ENCODE measurements at regions not wholly inside any gene's neighbourhood (a gene's known extent, or its start where the extent isn't known, plus 50 kb on each side); places are given as distances from the start of the nearest gene placed in this dataset.

- TF ChIP-seq POLR2A (IDR thresholded peaks at IDR 0.05), result no peak
- no peak for TF ChIP-seq POLR2AphosphoS5 (IDR thresholded peaks at IDR 0.05; ENCODE audit: insufficient read depth in 1 of 2, low read depth in 1 of 2)
- TF ChIP-seq, protein P1, sequence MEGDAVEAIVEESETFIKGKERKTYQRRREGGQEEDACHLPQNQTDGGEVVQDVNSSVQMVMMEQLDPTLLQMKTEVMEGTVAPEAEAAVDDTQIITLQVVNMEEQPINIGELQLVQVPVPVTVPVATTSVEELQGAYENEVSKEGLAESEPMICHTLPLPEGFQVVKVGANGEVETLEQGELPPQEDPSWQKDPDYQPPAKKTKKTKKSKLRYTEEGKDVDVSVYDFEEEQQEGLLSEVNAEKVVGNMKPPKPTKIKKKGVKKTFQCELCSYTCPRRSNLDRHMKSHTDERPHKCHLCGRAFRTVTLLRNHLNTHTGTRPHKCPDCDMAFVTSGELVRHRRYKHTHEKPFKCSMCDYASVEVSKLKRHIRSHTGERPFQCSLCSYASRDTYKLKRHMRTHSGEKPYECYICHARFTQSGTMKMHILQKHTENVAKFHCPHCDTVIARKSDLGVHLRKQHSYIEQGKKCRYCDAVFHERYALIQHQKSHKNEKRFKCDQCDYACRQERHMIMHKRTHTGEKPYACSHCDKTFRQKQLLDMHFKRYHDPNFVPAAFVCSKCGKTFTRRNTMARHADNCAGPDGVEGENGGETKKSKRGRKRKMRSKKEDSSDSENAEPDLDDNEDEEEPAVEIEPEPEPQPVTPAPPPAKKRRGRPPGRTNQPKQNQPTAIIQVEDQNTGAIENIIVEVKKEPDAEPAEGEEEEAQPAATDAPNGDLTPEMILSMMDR (IDR thresholded peaks at IDR 0.05), result no peak
Measured at GRCh38 chr4:180205276-180205675, 2037.9 kb upstream of the TENM3 start.

Measured in vagina (tissue), 2 donors.